Kidney (tissue), 13 donors: ENCODE measurements at regions not wholly inside any gene's neighbourhood (a gene's known extent, or its start where the extent isn't known, plus 50 kb on each side); places are given as distances from the start of the nearest gene placed in this dataset.

Experiments used
- DNase-seq, 5 donors: peaks; one replicate each; pipeline ENCODE4 v3.0.0-alpha.2; 2013 to 2020
- FAIRE-seq: peaks from 2 replicates; lab custom pipeline; 2012; peaks lifted over from hg19 to GRCh38; lab: Jason Lieb, UNC
- H3K27ac ChIP-seq, 2 donors: one replicate each; pipeline ENCODE4 v1.7.0; 2013; ENCODE audit warnings: low read depth in 2 of 2, low read length in 2 of 2, inconsistent platforms in 1 of 2
- H3K27me3 ChIP-seq: one replicate; pipeline ENCODE4 v1.7.1; 2013; ENCODE audit warnings: low read length, inconsistent platforms; ENCODE audit not compliant: control insufficient read depth, insufficient read depth
- H3K36me3 ChIP-seq, 3 donors: one replicate each; pipeline versions ENCODE4 v1.7.0 to v1.7.1; 2013; ENCODE audit warnings: low read length in 3 of 3, control low read depth in 1 of 3, inconsistent platforms in 1 of 3; ENCODE audit not compliant: insufficient read depth in 3 of 3, control insufficient read depth in 2 of 3
- H3K4me1 ChIP-seq, 3 donors: one replicate each; pipeline versions ENCODE4 v1.7.0 to v1.7.1; 2013; ENCODE audit warnings: low read length in 3 of 3, inconsistent platforms in 1 of 3, low read depth in 1 of 3; ENCODE audit not compliant: control insufficient read depth in 2 of 3, insufficient read depth in 2 of 3
- H3K4me3 ChIP-seq, 3 donors: one replicate each; pipeline versions ENCODE4 v1.7.0 to v1.8.1; 2013; ENCODE audit warnings: low read length in 3 of 3, control low read depth in 1 of 3, inconsistent platforms in 1 of 3
- H3K9ac ChIP-seq, 3 donors: one replicate each; pipeline versions ENCODE4 v1.7.0 to v1.7.1; 2013; ENCODE audit warnings: low read length in 3 of 3, control low read depth in 1 of 3, inconsistent platforms in 1 of 3
- H3K9me3 ChIP-seq, 3 donors: one replicate each; pipeline versions ENCODE4 v1.7.0 to v1.7.1; 2013; ENCODE audit warnings: low read length in 3 of 3, control low read depth in 1 of 3, inconsistent platforms in 1 of 3; ENCODE audit not compliant: control insufficient read depth in 2 of 3, insufficient read depth in 1 of 3
- CTCF ChIP-seq: IDR thresholded peaks from 3 replicates; pipeline ENCODE4 v1.5.1; 2012; ENCODE audit warnings: mild to moderate bottlenecking, moderate library complexity, borderline replicate concordance; ENCODE audit not compliant: insufficient read depth; ENCODE audit errors: extremely low read depth
- intact Hi-C: fragments of 100-400 bp; cut with DNase I; formaldehyde crosslinking; loops from one replicate; pipeline ENCODE4 v1.11.1; 2022
- donor health status: control.
- donor health status: control.
- donor health status: control.
- donor health status: control.
- donor health status: control.
- donor health status: DM: yes; HTN: yes; CAD: no.
- donor health status: Normal renal cell carcinoma (clear cell type).

DNA sequence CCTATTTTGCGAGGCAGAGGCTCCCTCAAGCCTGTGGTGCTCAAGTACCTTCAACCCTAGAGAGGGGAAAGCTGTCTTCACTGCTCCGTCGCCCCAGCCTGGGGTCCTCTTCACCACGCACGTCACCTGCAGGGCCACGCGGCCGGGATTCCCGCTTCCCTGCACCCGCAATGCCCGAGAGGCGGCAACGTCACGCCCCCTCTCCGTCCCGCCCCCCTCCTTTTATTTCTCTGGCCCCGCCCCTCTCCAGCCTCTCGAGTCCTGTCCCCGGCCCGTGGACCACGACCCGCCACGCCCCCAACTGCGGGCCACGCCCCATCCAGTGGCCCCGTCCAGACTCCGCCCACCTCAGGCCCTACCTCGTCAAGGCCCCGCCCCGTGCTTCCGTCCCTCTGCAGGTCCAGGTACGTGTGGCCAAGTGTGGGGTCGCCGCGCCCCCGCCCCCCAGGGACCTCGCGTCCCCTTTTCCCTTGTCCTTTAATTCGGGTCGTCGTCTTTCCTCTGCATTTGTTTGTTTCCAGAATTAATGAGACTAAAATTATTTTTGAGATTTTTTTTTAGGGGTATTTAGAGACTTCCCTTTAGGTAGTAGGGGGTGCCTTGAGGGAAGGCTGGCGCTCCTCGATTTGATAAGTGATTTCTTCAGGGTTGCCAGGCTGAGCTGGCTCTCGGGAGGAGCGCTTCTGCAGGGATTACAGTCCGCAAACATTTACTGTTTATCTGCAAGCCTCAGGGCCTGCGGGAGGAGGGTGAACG is 69.8 kb upstream of the BAIAP2L1 start:
- H3K27ac ChIP-seq = no peak overlapping the region
- no peaks in the 10 kb centered on the region for H3K4me1 ChIP-seq
- no peak overlapping the region for H3K9ac ChIP-seq
- FAIRE-seq (no peak), DNase-seq (peak; percentile 73 to 93 (median 80))
- no peak overlapping the region for H3K4me3 ChIP-seq
- peaks cover 0 to 7% (median 0%) of the 10 kb centered on the region in 3 donors for H3K9me3 ChIP-seq
- no peak for TF ChIP-seq CTCF
- no peaks in the 10 kb centered on the region for H3K36me3 ChIP-seq
- intact Hi-C loops = no loop called here
- H3K27me3 ChIP-seq = no peaks in the 10 kb centered on the region

GRCh38 chr7:98469088-98469487 is 68.2 kb upstream of the BAIAP2L1 start:
- DNase-seq (peak in 1 of 5 donors; percentile 4), FAIRE-seq (no peak)
- no peak for TF ChIP-seq CTCF
- Histone ChIP-seq H3K4me1 (no peaks in the 10 kb centered on the region), H3K9ac (no peak overlapping the region), H3K4me3 (no peak overlapping the region), H3K27me3 (no peaks in the 10 kb centered on the region), H3K9me3 (peaks cover 0 to 7% (median 0%) of the 10 kb centered on the region in 3 donors), H3K27ac (no peak overlapping the region), H3K36me3 (no peaks in the 10 kb centered on the region)
- intact Hi-C loops = no loop called here

DNA sequence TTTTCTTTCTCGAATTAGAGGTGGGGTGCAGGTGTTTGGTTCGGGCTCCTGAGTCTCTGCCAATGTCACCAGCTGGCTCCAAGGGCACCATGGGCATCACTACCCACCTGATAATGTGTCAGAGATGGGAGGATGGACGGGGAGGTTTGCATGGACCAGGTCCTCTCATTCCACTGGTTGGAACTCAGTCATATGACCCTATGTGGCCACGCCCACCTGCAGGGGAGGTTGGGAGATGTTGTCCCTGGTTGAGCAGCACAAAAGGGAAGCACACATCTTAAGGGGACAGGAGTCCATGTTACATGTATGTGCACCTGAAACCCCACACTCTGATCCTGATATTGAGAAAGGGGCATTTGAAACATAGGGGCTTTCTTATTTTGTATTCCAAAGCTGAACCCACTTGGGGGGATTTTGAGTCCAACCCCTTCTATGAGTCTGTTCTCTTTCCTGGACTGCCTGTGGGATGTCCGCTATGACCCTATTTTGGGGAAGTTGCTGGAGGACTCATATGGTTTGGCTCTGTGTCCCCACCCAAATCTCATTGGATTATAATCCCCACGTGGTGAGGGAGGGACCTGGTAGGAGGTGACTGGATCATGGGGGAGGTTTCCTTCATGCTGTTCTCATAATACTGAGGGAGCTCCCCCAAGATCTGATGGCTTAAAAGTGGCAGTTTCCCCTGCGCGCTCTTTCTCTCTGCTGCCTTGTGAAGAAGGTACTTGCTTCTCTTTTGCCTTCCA is 66.9 kb upstream of the BAIAP2L1 start:
- Histone ChIP-seq H3K36me3 (no peaks in the 10 kb centered on the region), H3K9me3 (peaks cover 0 to 7% (median 0%) of the 10 kb centered on the region in 3 donors), H3K4me1 (no peaks in the 10 kb centered on the region), H3K9ac (no peak overlapping the region), H3K27ac (no peak overlapping the region), H3K27me3 (no peaks in the 10 kb centered on the region), H3K4me3 (no peak overlapping the region)
- TF ChIP-seq CTCF = no peak
- DNase-seq = no peak
- no peak for FAIRE-seq
- intact Hi-C loops = no loop called here
